ENCODE measurements at regions not wholly inside any gene's neighbourhood (a gene's known extent, or its start where the extent isn't known, plus 50 kb on each side); places are given as distances from the start of the nearest gene placed in this dataset.

- TF ChIP-seq CTCF (IDR thresholded peaks at IDR 0.05) (no peak), POLR2A (IDR thresholded peaks at IDR 0.05) (no peak)
Observed at GRCh38 chr3:135636596-135636995, 328.9 kb upstream of the PPP2R3A start.
